ENCODE measurements at regions not wholly inside any gene's neighbourhood (a gene's known extent, or its start where the extent isn't known, plus 50 kb on each side); places are given as distances from the start of the nearest gene placed in this dataset.

DNA sequence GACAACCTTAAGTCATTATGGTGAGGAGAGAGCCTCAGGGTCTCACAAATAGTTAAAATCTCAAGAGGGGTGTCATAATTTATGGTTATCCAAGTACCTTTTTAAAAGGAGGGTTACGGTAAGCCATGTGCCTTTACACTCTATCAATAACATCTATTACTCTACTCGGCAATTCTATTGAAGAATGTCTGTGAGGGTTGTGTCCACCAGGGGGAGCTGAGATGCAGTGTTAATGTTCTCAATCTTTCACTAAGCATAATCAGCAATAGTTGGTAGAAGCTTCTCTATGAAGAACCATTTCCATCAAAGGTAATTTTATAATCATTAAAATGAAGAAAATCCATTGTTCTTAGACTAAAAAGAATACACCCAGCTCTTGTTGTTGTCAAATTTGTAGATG lies 457.4 kb downstream of the CENPC start:
- TF ChIP-seq ZBTB7A (IDR thresholded peaks at IDR 0.05; ENCODE audit: low read depth) (no peak), TEAD4 (IDR thresholded peaks at IDR 0.05) (no peak), RAD21 (IDR thresholded peaks at IDR 0.05; ENCODE audit: low read depth) (peak; percentile 78), YY1 (IDR thresholded peaks at IDR 0.05; ENCODE audit: low read depth) (no peak), FOXM1 (IDR thresholded peaks at IDR 0.05; ENCODE audit: borderline replicate concordance, low read depth) (no peak), TCF12 (IDR thresholded peaks at IDR 0.05; ENCODE audit: low read depth) (no peak), EP300 (IDR thresholded peaks at IDR 0.05; ENCODE audit: borderline replicate concordance) (no peak)
- TF ChIP-seq, protein P1, sequence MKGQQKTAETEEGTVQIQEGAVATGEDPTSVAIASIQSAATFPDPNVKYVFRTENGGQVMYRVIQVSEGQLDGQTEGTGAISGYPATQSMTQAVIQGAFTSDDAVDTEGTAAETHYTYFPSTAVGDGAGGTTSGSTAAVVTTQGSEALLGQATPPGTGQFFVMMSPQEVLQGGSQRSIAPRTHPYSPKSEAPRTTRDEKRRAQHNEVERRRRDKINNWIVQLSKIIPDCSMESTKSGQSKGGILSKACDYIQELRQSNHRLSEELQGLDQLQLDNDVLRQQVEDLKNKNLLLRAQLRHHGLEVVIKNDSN (IDR thresholded peaks at IDR 0.05), result no peak

DNA sequence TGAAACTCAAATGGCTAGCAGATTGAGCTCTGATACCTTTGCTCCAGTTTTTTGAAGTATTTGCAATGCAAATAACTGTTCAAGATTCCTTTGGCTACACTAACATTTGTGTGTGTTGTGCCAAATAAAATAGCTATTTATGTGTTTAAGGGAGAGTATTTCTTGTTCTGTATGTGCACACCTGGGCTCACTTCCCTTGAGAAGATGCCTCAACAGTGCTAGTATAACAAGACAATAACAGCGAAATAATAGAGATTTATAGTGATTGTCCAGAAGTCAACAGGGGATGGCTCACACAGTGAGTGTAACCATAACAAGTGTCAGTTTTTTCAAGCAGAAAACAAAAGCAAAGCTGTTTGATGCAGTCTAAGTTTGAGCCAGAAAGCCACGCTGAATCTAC lies 460.5 kb downstream of the CENPC start:
- TF ChIP-seq NFIC (IDR thresholded peaks at IDR 0.05) (no peak), TEAD4 (IDR thresholded peaks at IDR 0.05) (no peak), FOXM1 (IDR thresholded peaks at IDR 0.05; ENCODE audit: borderline replicate concordance, low read depth) (no peak), TAF1 (IDR thresholded peaks at IDR 0.05; ENCODE audit: low read depth) (no peak), YY1 (IDR thresholded peaks at IDR 0.05; ENCODE audit: low read depth) (no peak), CEBPB (IDR thresholded peaks at IDR 0.05) (no peak), EP300 (IDR thresholded peaks at IDR 0.05; ENCODE audit: borderline replicate concordance) (no peak), EGR1 (IDR thresholded peaks at IDR 0.05) (no peak), TCF12 (IDR thresholded peaks at IDR 0.05; ENCODE audit: low read depth) (no peak), CREB1 (IDR thresholded peaks at IDR 0.05; ENCODE audit: low read depth) (no peak), ZBTB7A (IDR thresholded peaks at IDR 0.05; ENCODE audit: low read depth) (no peak), RAD21 (IDR thresholded peaks at IDR 0.05; ENCODE audit: low read depth) (no peak)
- TF ChIP-seq, protein P2, sequence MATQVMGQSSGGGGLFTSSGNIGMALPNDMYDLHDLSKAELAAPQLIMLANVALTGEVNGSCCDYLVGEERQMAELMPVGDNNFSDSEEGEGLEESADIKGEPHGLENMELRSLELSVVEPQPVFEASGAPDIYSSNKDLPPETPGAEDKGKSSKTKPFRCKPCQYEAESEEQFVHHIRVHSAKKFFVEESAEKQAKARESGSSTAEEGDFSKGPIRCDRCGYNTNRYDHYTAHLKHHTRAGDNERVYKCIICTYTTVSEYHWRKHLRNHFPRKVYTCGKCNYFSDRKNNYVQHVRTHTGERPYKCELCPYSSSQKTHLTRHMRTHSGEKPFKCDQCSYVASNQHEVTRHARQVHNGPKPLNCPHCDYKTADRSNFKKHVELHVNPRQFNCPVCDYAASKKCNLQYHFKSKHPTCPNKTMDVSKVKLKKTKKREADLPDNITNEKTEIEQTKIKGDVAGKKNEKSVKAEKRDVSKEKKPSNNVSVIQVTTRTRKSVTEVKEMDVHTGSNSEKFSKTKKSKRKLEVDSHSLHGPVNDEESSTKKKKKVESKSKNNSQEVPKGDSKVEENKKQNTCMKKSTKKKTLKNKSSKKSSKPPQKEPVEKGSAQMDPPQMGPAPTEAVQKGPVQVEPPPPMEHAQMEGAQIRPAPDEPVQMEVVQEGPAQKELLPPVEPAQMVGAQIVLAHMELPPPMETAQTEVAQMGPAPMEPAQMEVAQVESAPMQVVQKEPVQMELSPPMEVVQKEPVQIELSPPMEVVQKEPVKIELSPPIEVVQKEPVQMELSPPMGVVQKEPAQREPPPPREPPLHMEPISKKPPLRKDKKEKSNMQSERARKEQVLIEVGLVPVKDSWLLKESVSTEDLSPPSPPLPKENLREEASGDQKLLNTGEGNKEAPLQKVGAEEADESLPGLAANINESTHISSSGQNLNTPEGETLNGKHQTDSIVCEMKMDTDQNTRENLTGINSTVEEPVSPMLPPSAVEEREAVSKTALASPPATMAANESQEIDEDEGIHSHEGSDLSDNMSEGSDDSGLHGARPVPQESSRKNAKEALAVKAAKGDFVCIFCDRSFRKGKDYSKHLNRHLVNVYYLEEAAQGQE (IDR thresholded peaks at IDR 0.05; ENCODE audit: low read depth), result no peak
- TF ChIP-seq, protein P1 (IDR thresholded peaks at IDR 0.05), result no peak
- TF ChIP-seq, protein P3, sequence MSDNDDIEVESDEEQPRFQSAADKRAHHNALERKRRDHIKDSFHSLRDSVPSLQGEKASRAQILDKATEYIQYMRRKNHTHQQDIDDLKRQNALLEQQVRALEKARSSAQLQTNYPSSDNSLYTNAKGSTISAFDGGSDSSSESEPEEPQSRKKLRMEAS (IDR thresholded peaks at IDR 0.05), result no peak

DNA sequence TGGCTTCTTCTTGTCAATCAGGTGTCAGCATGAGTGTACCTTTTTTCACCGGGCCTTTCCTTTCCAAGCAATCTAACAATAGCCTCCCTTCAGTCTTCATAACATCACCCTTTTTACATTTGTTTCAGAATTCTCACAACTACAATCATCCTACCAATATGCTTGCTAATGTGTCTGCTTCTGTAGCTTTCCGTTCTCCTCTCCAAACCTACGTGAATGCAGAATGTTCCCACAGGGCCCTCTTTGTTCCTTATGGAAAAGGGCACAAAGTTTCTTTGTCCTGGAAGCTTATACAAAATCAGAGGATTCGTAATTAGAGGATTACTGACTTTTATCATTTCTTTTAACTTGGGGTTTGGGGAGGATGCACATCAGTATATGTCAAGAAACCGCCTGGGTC lies 461.8 kb downstream of the CENPC start:
- no peak for TF ChIP-seq YY1 (IDR thresholded peaks at IDR 0.05; ENCODE audit: low read depth)
- no peak for TF ChIP-seq ZBTB7A (IDR thresholded peaks at IDR 0.05; ENCODE audit: low read depth)
- no peak for TF ChIP-seq NFIC (IDR thresholded peaks at IDR 0.05)
- TF ChIP-seq, protein P3 (IDR thresholded peaks at IDR 0.05), result no peak
- no peak for TF ChIP-seq TEAD4 (IDR thresholded peaks at IDR 0.05)
- TF ChIP-seq EP300 (IDR thresholded peaks at IDR 0.05; ENCODE audit: borderline replicate concordance), result no peak

DNA sequence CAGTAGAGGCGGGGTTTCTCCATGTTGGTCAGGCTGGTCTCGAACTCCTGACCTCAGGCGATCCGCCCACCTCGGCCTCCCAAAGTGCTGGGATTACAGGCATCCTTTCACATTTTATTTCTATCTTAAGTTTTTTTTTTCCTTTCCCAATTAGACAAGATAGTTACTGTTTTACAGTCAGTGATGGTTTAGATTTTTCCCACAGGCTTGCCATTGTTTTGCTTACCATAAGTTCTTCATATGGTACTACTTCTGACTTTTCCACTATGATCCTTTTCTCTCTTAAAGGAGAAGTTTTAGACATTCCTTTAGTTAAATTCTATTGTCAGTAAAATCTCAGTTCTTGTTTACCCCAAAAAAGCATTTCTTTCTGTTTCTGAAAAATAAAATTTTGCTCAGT lies 462.6 kb downstream of the CENPC start:
- TF ChIP-seq, protein P1 (IDR thresholded peaks at IDR 0.05), result no peak

DNA sequence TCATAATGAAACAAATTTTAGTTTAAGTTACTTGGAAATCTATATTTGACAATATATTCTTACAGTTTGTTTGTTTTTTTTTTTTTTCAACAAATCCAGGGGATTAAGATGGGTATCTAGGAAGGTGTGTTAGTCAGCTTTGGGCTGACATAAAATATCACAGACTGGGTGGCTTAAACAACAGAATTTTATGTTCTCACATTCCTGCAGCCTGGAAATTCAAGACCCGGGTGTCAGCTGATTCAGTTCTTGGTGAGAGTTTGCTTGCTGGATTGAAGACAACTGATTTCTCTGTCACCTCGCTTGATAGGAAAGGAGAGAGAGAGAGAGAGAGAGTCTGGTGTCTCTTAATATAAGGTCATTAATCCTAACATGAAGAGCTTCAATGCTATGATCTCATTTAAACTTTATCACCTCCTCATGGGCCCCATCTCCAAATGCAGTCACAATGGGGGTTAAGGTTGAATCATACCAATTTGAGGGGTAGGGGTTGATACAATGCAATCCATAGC lies 465.2 kb downstream of the CENPC start:
- TF ChIP-seq FOXM1 (IDR thresholded peaks at IDR 0.05; ENCODE audit: borderline replicate concordance, low read depth) (no peak), TAF1 (IDR thresholded peaks at IDR 0.05; ENCODE audit: low read depth) (no peak)

DNA sequence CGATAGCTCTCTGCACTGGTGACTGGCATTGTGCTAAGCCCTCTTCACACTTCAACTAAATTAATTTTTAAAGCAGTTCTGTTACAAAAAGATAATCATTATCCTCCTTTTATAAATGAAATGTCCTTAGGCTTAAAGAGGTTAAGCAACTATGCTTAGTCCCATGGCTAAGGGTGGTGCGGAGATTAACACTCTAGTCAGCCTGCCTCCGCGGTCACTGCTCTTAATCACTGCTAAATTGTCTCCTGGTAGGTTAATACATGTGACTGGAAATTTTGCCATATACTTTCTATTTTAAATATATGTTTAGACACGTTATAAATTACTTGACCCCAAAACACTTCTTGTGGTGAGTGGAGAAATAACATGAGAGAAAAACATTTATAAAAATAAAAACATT lies 473.7 kb downstream of the CENPC start:
- TF ChIP-seq TAF1 (IDR thresholded peaks at IDR 0.05; ENCODE audit: low read depth), result no peak
- no peak for TF ChIP-seq TCF12 (IDR thresholded peaks at IDR 0.05; ENCODE audit: low read depth)
- no peak for TF ChIP-seq CREB1 (IDR thresholded peaks at IDR 0.05; ENCODE audit: low read depth)
- TF ChIP-seq RAD21 (IDR thresholded peaks at IDR 0.05; ENCODE audit: low read depth), result no peak
- no peak for TF ChIP-seq FOXM1 (IDR thresholded peaks at IDR 0.05; ENCODE audit: borderline replicate concordance, low read depth)
- TF ChIP-seq, protein P2 (IDR thresholded peaks at IDR 0.05; ENCODE audit: low read depth), result no peak
- TF ChIP-seq YY1 (IDR thresholded peaks at IDR 0.05; ENCODE audit: low read depth), result no peak
- TF ChIP-seq EP300 (IDR thresholded peaks at IDR 0.05; ENCODE audit: borderline replicate concordance), result no peak
- TF ChIP-seq EGR1 (IDR thresholded peaks at IDR 0.05), result no peak
- no peak for TF ChIP-seq ZBTB7A (IDR thresholded peaks at IDR 0.05; ENCODE audit: low read depth)
- TF ChIP-seq TEAD4 (IDR thresholded peaks at IDR 0.05), result no peak
- TF ChIP-seq, protein P3 (IDR thresholded peaks at IDR 0.05), result no peak
- TF ChIP-seq CEBPB (IDR thresholded peaks at IDR 0.05), result no peak
- TF ChIP-seq, protein P1 (IDR thresholded peaks at IDR 0.05), result no peak
- TF ChIP-seq NFIC (IDR thresholded peaks at IDR 0.05), result no peak
